ENCODE measurements at regions not wholly inside any gene's neighbourhood (a gene's known extent, or its start where the extent isn't known, plus 50 kb on each side); places are given as distances from the start of the nearest gene placed in this dataset.
"Not testable (repeated sequence)": the region's sequence is repeated elsewhere in the genome, so short reads cannot be mapped to it uniquely, and the experiment has no call there.

DNA sequence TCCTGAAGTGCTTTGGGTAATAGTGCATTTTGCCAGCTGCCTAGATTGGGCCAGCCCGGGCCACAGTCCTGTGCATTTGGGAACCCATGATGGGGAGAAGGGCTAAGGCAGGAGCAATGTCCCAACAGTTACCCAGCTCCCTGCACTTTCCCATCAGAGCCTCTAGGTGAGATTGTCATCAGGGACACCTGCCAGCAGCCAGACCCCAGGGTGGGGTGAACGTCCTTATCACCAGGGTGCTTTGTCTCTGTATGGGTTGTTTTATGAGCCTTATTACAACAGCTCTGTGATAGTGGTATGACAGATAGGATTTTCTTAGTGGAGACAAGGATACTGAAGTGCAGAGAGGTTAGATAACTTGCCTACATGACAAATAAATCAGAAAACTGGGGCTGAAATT, 365.7 kb downstream of the OSTF1 start:
- Histone ChIP-seq H3K4me3 (ENCODE audit: control insufficient read depth in 1 of 2, extremely low read depth in 1 of 2, low read length in 1 of 2) (no peak overlapping the region), H3K27me3 (replicated peaks in 1 of 2; ENCODE audit: control insufficient read depth in 2 of 2, extremely low read depth in 1 of 2, insufficient read depth in 2 of 2, low read length in 1 of 2) (no peaks in the 10 kb centered on the region), H3K27ac (ENCODE audit: low read length) (no peak overlapping the region), H3K9me3 (no peaks in the 10 kb centered on the region), H3K36me3 (ENCODE audit: control insufficient read depth in 2 of 2, extremely low read depth in 1 of 2, insufficient read depth in 1 of 2, low read length in 1 of 2) (no peaks in the 10 kb centered on the region), H3K4me1 (ENCODE audit: control insufficient read depth in 1 of 2, extremely low read depth in 1 of 2, insufficient read depth in 2 of 2, low read length in 2 of 2) (no peaks in the 10 kb centered on the region)
- DNase-seq (no peak), ATAC-seq (replicated peaks in 1 of 4) (no peak)
- POLR2A ChIA-PET, result interaction anchor here in 1 of 2 donors (0.6 kb wide), 1 partner anchor 212 kb away, joined by 3 read pairs; no protein-coding TSS in a partner anchor
- H3K4me3 Mint-ChIP-seq, result no peak overlapping the region
- peaks cover 0 to 16% of the 10 kb centered on the region in 2 donors for H3K27me3 Mint-ChIP-seq
- no peaks in the 10 kb centered on the region for H3K36me3 Mint-ChIP-seq
- no peaks in the 10 kb centered on the region for H3K4me1 Mint-ChIP-seq
- H3K9me3 Mint-ChIP-seq, result peaks cover 0 to 3% (median 0%) of the 10 kb centered on the region in 3 donors
- H3K27ac Mint-ChIP-seq, result no peak overlapping the region
- WGBS (ENCODE audit: insufficient coverage), result no CpG with 5 or more reads among the region's 2 CpGs
- CTCF ChIA-PET, result no interaction called here

- Histone ChIP-seq H3K27ac (ENCODE audit: low read length) (no peak overlapping the region), H3K27me3 (replicated peaks in 1 of 2; ENCODE audit: control insufficient read depth in 2 of 2, extremely low read depth in 1 of 2, insufficient read depth in 2 of 2, low read length in 1 of 2) (no peaks in the 10 kb centered on the region), H3K36me3 (ENCODE audit: control insufficient read depth in 2 of 2, extremely low read depth in 1 of 2, insufficient read depth in 1 of 2, low read length in 1 of 2) (no peaks in the 10 kb centered on the region), H3K4me1 (ENCODE audit: control insufficient read depth in 1 of 2, extremely low read depth in 1 of 2, insufficient read depth in 2 of 2, low read length in 2 of 2) (no peaks in the 10 kb centered on the region), H3K9me3 (no peaks in the 10 kb centered on the region), H3K4me3 (ENCODE audit: control insufficient read depth in 1 of 2, extremely low read depth in 1 of 2, low read length in 1 of 2) (no peak overlapping the region)
- POLR2A ChIA-PET, result no interaction called here
- H3K27ac Mint-ChIP-seq, result no peak overlapping the region
- no peaks in the 10 kb centered on the region for H3K4me1 Mint-ChIP-seq
- H3K36me3 Mint-ChIP-seq, result no peaks in the 10 kb centered on the region
- no peak overlapping the region for H3K4me3 Mint-ChIP-seq
- peaks cover 0 to 16% of the 10 kb centered on the region in 2 donors for H3K27me3 Mint-ChIP-seq
- ATAC-seq (replicated peaks in 1 of 4) (no peak), DNase-seq (no peak)
- CTCF ChIA-PET, result no interaction called here
- H3K9me3 Mint-ChIP-seq, result peaks cover 0 to 3% (median 0%) of the 10 kb centered on the region in 3 donors
- WGBS (ENCODE audit: insufficient coverage), result 100% methylated on average over 1 of the region's 2 CpGs
Observed at GRCh38 chr9:75454891-75455290, 366.6 kb downstream of the OSTF1 start.

DNA sequence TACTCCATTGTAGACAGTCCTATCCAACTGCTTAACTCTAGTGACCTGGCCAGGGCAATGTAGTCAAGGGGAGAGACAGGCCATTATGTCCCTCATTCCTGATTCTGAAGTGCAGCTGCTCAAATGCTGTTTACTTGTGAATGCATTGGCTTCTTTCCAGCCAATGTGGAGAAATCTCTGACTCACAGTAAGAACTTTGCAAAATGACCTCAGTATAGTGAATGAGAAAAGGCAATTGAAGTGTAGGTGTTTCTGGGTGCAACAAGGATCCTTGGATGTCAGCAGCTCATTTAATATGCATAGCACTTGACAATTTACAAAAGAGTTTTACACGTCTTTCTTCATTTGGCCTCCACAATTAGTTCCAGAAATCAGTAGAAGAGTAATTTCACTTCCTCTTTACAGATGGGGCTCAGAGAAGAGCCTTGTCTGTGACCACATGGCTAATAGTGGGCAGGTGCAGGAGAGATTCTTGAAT, 367.2 kb downstream of the OSTF1 start:
- H3K9me3 Mint-ChIP-seq, result peaks cover 0 to under 1% (median 0%) of the 10 kb centered on the region in 3 donors
- H3K4me1 Mint-ChIP-seq, result no peaks in the 10 kb centered on the region
- Histone ChIP-seq H3K4me1 (ENCODE audit: control insufficient read depth in 1 of 2, extremely low read depth in 1 of 2, insufficient read depth in 2 of 2, low read length in 2 of 2) (no peaks in the 10 kb centered on the region), H3K4me3 (ENCODE audit: control insufficient read depth in 1 of 2, extremely low read depth in 1 of 2, low read length in 1 of 2) (no peak overlapping the region), H3K9me3 (no peaks in the 10 kb centered on the region), H3K36me3 (ENCODE audit: control insufficient read depth in 2 of 2, extremely low read depth in 1 of 2, insufficient read depth in 1 of 2, low read length in 1 of 2) (no peaks in the 10 kb centered on the region), H3K27me3 (replicated peaks in 1 of 2; ENCODE audit: control insufficient read depth in 2 of 2, extremely low read depth in 1 of 2, insufficient read depth in 2 of 2, low read length in 1 of 2) (no peaks in the 10 kb centered on the region), H3K27ac (ENCODE audit: low read length) (no peak overlapping the region)
- H3K4me3 Mint-ChIP-seq, result no peak overlapping the region
- WGBS (ENCODE audit: insufficient coverage), result no CpG with 5 or more reads among the region's 1 CpG
- no peak overlapping the region for H3K27ac Mint-ChIP-seq
- no peaks in the 10 kb centered on the region for H3K36me3 Mint-ChIP-seq
- DNase-seq (no peak), ATAC-seq (replicated peaks in 1 of 4) (no peak)
- CTCF ChIA-PET, result no interaction called here
- POLR2A ChIA-PET, result no interaction called here
- peaks cover 0 to 12% of the 10 kb centered on the region in 2 donors for H3K27me3 Mint-ChIP-seq

DNA sequence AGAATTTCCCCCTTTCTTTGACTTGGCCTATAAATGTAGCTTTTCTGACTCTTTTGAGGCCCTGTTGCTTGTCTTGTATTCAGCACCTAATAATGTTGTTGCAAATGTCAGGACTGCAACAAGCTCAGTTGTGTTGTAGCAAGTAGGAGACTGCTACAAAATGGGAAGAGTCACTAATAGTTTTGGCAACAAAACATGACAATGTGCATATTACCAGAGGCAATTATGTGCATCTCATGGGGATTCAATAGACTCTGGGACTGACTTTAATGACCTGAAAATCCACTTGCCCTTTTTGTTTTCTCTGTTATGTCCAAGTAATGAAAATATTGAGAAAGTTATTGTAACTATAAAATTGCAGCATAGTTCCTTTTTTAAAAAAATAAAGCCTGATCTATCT, 368.4 kb downstream of the OSTF1 start:
- Mint-ChIP-seq H3K4me1 (no peaks in the 10 kb centered on the region), H3K9me3 (no peaks in the 10 kb centered on the region), H3K27me3 (peaks cover 0 to 5% of the 10 kb centered on the region in 2 donors), H3K4me3 (no peak overlapping the region), H3K27ac (no peak overlapping the region), H3K36me3 (no peaks in the 10 kb centered on the region)
- H3K4me1 ChIP-seq (ENCODE audit: control insufficient read depth in 1 of 2, extremely low read depth in 1 of 2, insufficient read depth in 2 of 2, low read length in 2 of 2), result no peaks in the 10 kb centered on the region
- no peaks in the 10 kb centered on the region for H3K9me3 ChIP-seq
- no peaks in the 10 kb centered on the region for H3K27me3 ChIP-seq (replicated peaks in 1 of 2; ENCODE audit: control insufficient read depth in 2 of 2, extremely low read depth in 1 of 2, insufficient read depth in 2 of 2, low read length in 1 of 2)
- no peak overlapping the region for H3K4me3 ChIP-seq (ENCODE audit: control insufficient read depth in 1 of 2, extremely low read depth in 1 of 2, low read length in 1 of 2)
- H3K27ac ChIP-seq (ENCODE audit: low read length), result no peak overlapping the region
- ATAC-seq (replicated peaks in 1 of 4) (no peak), DNase-seq (no peak)
- H3K36me3 ChIP-seq (ENCODE audit: control insufficient read depth in 2 of 2, extremely low read depth in 1 of 2, insufficient read depth in 1 of 2, low read length in 1 of 2), result no peaks in the 10 kb centered on the region
- CTCF ChIA-PET, result no interaction called here
- POLR2A ChIA-PET, result no interaction called here

DNA sequence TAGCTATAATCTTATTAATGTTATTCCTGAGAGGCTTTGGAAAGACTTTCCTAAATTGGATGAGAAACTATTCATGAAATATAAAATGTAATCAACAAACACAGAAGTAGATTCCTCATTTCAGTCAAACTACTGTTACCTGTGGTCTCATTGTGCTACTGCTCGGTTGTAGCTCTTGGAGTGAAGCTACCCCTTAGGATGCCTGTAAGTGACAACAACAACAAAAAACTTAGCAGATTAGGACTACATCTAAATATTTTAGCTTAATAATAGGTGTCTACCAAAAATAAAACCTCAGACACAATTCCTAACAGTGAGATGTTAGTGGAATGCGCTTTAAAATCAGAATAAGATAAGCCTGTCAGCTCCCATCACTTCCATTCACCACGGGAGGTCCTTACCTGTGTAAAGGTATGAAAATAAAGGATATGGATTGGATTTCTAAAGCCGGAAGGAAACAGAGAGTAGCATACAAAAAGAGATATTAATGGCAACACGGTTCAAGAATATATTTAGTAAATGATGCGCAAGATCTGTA, 369.2 kb downstream of the OSTF1 start:
- Mint-ChIP-seq H3K4me1 (no peaks in the 10 kb centered on the region), H3K27ac (no peak overlapping the region), H3K4me3 (no peak overlapping the region), H3K36me3 (no peaks in the 10 kb centered on the region), H3K9me3 (no peaks in the 10 kb centered on the region), H3K27me3 (peaks cover 0 to 5% of the 10 kb centered on the region in 2 donors)
- H3K36me3 ChIP-seq (ENCODE audit: control insufficient read depth in 2 of 2, extremely low read depth in 1 of 2, insufficient read depth in 1 of 2, low read length in 1 of 2), result no peaks in the 10 kb centered on the region
- H3K4me3 ChIP-seq (ENCODE audit: control insufficient read depth in 1 of 2, extremely low read depth in 1 of 2, low read length in 1 of 2), result no peak overlapping the region
- POLR2A ChIA-PET, result no interaction called here
- DNase-seq, result no peak
- no peaks in the 10 kb centered on the region for H3K27me3 ChIP-seq (replicated peaks in 1 of 2; ENCODE audit: control insufficient read depth in 2 of 2, extremely low read depth in 1 of 2, insufficient read depth in 2 of 2, low read length in 1 of 2)
- no peaks in the 10 kb centered on the region for H3K9me3 ChIP-seq
- H3K4me1 ChIP-seq (ENCODE audit: control insufficient read depth in 1 of 2, extremely low read depth in 1 of 2, insufficient read depth in 2 of 2, low read length in 2 of 2), result no peaks in the 10 kb centered on the region
- CTCF ChIA-PET, result no interaction called here
- 86% methylated on average over 3 of the region's 6 CpGs for WGBS (ENCODE audit: insufficient coverage)
- no peak overlapping the region for H3K27ac ChIP-seq (ENCODE audit: low read length)
- ATAC-seq (replicated peaks in 1 of 4), result no peak

DNA sequence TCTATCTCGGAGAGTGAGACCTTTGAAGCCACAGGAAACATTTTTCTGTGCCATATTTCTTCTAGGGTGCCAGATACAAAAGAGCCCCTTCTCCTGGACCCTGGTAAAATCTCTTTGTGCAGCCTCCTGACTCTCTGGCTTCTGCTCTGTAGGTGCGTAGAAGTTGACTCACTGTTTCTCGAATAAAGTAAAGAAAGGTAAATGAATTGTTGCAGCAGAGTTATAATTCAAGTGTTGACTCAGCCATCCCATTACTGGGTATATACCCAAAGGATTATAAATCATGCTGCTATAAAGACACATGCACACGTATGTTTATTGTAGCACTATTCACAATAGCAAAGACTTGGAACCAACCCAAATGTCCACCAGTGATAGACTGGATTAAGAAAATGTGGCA, 371.0 kb downstream of the OSTF1 start:
- WGBS (ENCODE audit: insufficient coverage), result no CpG with 5 or more reads among the region's 4 CpGs
- H3K36me3 ChIP-seq (ENCODE audit: control insufficient read depth in 2 of 2, extremely low read depth in 1 of 2, insufficient read depth in 1 of 2, low read length in 1 of 2); H3K4me3 ChIP-seq (ENCODE audit: control insufficient read depth in 1 of 2, extremely low read depth in 1 of 2, low read length in 1 of 2); DNase-seq; ATAC-seq (replicated peaks in 1 of 4); H3K27me3 ChIP-seq (replicated peaks in 1 of 2; ENCODE audit: control insufficient read depth in 2 of 2, extremely low read depth in 1 of 2, insufficient read depth in 2 of 2, low read length in 1 of 2); H3K9me3 Mint-ChIP-seq; H3K27ac Mint-ChIP-seq; H3K9me3 ChIP-seq; H3K4me1 ChIP-seq (ENCODE audit: control insufficient read depth in 1 of 2, extremely low read depth in 1 of 2, insufficient read depth in 2 of 2, low read length in 2 of 2); H3K4me1 Mint-ChIP-seq; H3K27ac ChIP-seq (ENCODE audit: low read length); H3K36me3 Mint-ChIP-seq; POLR2A ChIA-PET; H3K4me3 Mint-ChIP-seq; H3K27me3 Mint-ChIP-seq; CTCF ChIA-PET: not testable (repeated sequence)

DNA sequence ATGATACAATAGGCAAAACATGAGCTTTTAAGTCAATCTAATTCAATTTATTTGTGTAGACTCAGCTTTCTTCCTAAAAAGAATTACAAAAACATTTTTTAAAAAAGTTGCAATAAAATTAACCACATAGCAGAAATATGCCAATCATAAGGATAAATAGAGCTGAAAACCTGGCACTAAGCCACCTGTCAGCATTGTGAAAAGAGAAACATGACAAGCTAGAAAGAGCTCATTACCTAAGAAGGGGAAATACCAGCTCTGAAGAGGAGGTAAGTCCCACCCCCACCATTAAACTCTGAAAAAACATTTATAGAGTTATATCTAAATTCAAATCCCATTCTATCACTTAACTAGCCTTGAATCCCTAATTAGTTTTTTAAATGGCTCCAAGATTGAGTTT, 372.9 kb downstream of the OSTF1 start:
- Mint-ChIP-seq H3K4me1 (no peaks in the 10 kb centered on the region), H3K9me3 (no peaks in the 10 kb centered on the region), H3K27me3 (no peaks in the 10 kb centered on the region), H3K4me3 (no peak overlapping the region), H3K36me3 (no peaks in the 10 kb centered on the region), H3K27ac (no peak overlapping the region)
- Histone ChIP-seq H3K4me1 (ENCODE audit: control insufficient read depth in 1 of 2, extremely low read depth in 1 of 2, insufficient read depth in 2 of 2, low read length in 2 of 2) (no peaks in the 10 kb centered on the region), H3K36me3 (ENCODE audit: control insufficient read depth in 2 of 2, extremely low read depth in 1 of 2, insufficient read depth in 1 of 2, low read length in 1 of 2) (no peaks in the 10 kb centered on the region), H3K27ac (ENCODE audit: low read length) (no peak overlapping the region), H3K27me3 (replicated peaks in 1 of 2; ENCODE audit: control insufficient read depth in 2 of 2, extremely low read depth in 1 of 2, insufficient read depth in 2 of 2, low read length in 1 of 2) (no peaks in the 10 kb centered on the region), H3K4me3 (ENCODE audit: control insufficient read depth in 1 of 2, extremely low read depth in 1 of 2, low read length in 1 of 2) (no peak overlapping the region), H3K9me3 (no peaks in the 10 kb centered on the region)
- ChIA-PET POLR2A (interaction anchor here in 1 of 2 donors (0.5 to 0.7 kb wide), 2 partner anchors 14 to 70 kb away, joined by 3 to 8 read pairs; no protein-coding TSS in a partner anchor), CTCF (interaction anchor here in 1 of 2 donors (0.5 kb wide), 1 partner anchor 28 kb away, joined by 5 read pairs; no protein-coding TSS in a partner anchor)
- no peak for ATAC-seq (replicated peaks in 1 of 4)
- no peak for DNase-seq
